NCI-H1048 (cell line): ENCODE measurements at regions not wholly inside any gene's neighbourhood (a gene's known extent, or its start where the extent isn't known, plus 50 kb on each side); places are given as distances from the start of the nearest gene placed in this dataset.
"Not testable (repeated sequence)": the region's sequence is repeated elsewhere in the genome, so short reads cannot be mapped to it uniquely, and the experiment has no call there.

Experiments used
- DNase-seq: peaks from one replicate; lab custom pipeline; 2025; lab: John Stamatoyannopoulos, UW

DNA sequence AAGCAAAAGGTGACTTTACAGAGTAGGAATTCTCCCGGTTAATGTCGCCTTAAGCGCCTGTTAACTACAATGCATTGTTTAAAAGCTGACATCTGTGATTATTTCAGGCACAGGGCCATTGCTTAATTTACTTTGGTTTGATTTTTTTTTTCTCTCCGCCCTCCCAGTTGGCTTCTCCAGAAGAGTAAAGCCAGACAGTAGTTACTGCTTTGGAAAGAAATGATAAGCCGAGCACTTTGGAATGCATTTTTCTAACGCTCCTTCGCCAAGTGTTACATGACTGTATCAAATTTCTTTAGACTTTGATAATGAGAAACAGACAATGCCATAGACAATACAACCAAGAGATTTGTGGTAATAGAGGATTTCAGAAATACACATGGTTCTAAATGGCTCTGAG lies 383.0 kb upstream of the TENM3 start:
- DNase-seq = no peak

DNA sequence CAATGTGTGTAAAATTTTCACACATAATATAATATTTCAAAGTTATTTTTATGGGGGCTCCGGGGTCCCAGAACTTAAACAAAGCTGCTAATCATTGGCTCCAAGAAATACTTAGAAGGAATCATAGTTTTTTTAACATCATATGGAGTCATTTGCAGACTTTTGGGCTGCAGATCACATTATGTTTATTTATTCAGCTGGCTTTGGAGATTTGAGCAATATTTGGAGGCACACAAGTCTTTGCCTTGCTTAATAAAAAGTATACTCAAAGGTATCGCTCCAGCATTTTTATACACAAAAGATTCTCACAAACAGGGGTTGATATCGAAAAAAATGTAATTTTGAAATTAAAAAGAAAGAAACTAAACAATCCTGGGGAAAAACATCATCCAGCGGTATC lies 382.5 kb upstream of the TENM3 start:
- DNase-seq = no peak

DNA sequence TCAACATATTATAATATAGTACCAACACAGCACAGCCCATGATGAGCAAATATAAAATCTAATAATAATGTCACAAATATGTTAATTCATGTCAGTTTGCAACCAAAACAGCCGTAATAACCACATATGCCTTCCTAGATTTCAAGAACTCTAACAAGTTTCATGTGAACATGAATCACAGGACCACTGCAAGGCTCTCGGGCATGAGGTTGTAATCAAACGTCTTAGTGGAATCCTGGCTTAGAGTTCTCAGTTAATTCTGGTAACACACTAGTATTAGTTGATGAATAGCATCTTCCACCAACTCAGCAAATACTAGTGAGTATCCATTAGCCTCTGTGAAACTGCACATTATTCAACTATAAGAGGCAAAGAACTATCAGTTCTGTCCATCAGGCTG lies 379.3 kb upstream of the TENM3 start:
- DNase-seq = no peak

DNA sequence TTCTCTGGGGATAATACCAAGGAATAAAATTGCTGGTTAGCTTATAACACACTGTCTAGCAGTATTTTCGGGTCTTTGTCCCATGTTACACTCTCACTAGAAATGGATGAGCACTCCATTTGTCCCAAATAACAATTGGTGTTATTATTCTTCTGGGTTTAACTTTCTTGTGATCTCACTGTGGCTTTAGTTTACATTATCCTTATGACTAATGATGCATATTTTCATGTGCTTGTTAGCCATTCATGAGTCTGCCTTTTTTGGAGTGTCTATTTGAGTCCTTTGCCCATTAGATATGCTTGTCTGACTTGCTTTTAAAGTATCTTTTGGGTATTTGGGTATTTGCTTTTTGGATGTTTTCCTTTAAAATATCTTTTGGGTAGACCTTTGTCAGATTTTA lies 372.9 kb upstream of the TENM3 start:
- no peak for DNase-seq

DNA sequence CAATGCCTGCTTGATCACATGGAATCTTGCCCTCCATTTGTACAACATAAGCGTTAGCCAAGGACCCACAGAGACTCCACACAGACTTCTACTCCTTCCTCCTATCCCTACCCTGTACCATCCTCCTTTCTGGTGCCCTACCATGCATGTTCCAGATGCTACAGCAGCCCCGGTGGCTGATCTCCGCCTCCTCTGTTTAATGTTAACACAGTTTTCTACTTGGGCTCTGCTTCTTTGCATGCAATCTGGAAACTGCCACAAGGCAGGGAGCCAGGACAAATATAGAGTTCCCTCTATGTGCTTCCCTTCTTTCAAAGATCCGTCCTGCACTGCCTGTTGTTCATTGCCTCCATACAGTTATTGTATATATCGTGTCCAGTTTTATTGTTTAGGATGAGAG lies 368.6 kb upstream of the TENM3 start:
- DNase-seq = no peak

DNA sequence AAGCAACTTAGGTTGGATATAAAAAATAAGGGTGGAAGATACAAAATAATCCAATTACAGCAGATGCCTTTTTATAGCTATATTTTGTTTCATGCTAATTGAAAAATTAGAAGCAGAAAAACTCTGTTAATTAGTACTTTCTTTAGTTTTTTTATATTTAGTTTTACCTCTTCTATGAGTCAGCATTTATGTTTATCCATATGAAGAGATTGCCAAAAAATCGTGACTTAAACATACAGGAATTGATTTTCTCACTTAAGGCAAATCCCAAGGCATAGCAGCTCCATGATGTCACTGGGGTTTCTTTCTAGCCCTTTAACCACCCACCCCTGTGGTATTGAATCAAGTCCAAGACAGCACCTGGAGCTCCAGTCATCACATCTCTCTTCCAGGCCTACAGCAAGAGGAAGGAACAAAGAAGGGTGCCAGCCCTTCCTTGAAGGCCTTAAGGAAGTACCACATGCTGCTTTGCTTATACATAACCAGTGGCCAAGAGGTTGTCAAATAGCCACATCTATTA lies 365.8 kb upstream of the TENM3 start:
- DNase-seq = no peak

DNA sequence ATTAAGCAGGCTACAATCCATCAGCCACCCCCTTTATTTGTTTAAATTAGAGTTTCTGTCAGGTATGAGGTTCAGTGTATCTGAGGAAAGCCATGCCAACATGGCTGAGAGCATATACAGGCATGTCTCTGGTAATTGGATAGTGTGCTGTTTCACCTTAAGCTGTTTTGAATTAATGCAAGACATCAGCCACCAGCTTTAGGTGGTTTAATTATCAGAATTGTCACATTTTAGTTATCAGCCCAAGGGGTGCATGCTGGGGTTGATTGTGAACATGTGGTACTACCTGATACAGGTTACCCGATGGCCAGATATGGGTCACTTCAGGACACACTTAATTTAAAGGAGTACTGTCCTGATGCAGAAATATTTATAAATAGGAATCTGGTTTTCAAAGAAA lies 353.2 kb upstream of the TENM3 start:
- no peak for DNase-seq

DNA sequence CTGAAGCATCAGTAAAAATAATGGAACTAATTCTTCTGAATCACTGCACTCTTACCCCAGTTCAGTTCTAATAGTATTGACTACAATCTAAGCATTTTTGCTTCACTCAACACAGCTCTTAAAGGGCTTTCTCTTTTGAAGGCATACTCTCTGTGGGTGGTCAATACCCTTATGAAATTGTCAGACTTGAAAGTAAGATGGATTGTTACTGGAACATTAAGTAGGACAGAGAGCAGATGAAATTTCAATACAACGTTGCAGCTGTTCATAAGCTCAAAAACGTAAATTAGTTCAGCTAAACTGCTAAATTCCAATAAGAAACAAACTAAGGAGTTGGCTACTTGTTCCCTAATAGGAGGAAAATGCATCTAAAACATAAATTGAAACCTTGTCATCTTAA lies 352.3 kb upstream of the TENM3 start:
- no peak for DNase-seq

DNA sequence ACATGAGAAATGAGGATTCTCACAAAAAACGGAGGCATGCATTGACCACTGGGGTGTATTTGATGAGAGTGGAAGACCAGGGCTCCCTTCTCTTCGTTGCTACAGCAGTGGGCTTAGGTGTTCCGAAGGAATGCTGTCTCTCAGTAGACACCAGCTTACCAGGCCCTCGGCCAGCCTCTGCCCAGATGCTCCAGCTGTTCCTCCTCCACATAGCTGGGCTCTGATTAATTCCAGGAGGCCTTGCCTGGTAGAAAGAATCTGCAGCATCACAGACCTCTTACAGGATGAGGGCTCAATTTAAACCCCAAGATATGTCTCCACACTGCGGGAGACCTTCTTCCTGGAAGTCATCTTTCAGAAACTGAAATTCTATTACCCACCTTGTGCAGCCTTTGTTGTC lies 346.6 kb upstream of the TENM3 start:
- DNase-seq = no peak

DNA sequence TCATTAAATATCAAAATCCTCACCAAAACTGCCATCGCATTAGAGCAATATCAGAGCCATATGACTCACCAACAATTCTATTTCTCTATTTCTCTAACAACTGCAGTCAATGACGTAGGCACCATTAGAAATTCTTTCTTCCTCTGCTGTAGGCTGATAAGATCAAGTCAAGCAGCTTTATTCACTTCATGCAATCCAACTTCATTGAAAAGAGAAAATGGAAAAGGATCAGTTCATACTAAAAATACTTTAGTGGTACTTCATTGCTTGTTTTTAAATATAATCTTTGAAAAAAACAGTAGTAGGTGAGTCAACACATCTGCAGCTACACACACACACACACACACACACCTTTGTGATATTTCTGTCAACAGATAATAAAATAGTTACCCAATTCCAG lies 345.3 kb upstream of the TENM3 start:
- DNase-seq = no peak

DNA sequence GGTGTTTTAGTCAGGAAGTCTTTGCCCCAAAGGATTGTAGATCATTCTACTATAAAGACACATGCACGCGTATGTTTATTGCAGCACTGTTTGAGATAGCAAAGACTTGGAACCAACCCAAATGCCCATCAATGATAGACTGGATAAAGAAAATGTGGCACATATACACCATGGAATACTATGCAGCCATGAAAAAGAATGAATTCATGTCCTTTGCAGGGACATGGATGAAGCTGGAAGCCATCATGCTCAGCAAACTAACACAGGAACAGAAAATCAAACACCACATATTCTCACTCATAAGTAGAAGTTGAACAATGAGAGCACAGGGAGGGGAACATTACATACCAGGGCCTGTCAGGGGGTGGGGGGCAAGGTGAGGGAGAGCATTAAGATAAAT lies 340.8 kb upstream of the TENM3 start:
- DNase-seq = not testable (repeated sequence)

DNA sequence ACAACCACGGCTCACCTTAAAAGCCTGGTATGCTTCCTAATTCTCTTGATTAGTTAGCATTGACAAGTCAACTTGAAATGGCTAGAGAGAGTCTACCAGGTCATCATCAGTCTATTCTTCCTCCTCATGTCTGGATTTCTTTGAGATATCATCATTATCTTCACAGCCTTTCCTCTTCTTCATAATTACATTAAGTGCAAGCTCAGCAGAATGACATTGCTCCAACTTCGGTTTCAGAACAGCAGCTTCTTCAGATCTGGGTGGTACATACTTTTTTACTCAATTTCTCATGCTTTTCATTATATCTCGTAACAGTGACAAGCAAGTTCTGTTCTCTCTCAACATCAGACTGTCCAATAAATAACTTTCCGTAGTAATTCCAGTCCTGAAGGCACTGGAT lies 337.5 kb upstream of the TENM3 start:
- DNase-seq = no peak

DNA sequence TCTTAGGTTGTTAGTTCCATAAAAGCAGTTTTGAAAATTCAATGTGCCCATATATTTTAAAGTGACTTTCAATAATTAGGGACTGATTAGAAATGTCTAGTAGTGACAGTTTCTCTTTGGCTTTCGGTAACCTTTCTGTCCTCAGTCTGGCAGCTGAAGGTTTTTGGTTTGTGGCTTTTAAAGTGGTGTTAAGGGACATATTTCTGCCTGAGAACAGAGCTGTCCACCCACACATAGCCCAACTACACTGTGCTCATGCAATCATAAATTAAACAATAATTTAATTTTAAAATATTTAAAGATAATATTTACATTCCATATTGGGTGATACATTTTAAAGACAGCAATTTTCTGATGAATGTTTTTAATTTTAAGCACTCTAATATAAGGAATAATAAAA lies 335.0 kb upstream of the TENM3 start:
- no peak for DNase-seq

DNA sequence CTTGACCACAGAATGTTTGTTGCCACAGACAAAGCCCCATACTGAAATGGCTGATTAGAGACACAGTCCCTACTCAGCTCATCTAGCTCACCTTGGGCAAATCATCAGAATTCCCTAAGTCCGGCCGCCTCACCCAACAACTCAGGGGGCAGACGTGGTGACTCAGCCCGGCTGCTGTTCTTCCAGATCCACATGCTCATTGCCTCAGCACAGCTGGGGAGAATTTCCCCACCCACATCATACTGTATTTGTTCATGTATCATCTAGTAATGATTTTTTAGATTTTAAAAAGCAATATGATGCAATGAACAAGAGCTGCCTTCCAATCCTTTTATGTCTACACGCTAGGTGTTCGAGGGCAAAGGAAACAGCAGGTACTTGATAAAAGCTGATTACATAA lies 333.8 kb upstream of the TENM3 start:
- DNase-seq = no peak

DNA sequence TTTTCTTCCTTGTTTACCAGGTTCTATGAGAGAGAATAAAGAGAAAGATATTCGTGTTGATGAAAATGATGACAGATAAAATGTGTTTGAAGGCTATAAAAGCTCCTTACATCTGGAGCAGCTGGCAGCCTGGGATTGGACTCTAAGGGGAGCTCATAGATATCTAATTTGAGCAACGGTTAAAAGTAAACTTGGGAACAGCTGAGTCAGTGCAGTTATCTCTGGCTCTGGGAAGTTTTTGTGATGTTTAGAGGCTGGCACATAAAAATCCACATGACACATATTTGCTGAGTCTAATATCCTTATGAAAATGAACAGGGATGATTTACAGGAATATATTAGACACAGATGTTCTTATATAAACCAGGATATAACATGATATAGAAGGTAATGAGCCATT lies 331.8 kb upstream of the TENM3 start:
- no peak for DNase-seq

DNA sequence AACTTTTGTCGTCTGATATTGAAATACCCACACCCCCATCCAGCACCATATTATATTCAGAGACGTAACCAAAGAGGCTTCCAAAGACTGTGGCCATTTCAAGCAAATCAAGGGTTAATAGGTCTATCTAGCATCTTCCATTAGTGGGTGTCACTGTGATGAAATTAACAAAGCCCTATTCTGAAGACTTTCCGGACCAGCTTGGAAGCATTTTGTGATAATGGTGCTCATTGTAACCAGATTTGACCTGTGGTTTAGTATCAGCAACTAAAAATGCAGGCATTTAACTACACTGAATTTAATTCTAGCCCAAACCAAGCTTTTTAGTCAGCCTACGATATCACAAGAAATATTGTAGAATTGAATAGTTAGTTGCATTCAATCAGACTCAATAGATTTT lies 309.7 kb upstream of the TENM3 start:
- DNase-seq = no peak

DNA sequence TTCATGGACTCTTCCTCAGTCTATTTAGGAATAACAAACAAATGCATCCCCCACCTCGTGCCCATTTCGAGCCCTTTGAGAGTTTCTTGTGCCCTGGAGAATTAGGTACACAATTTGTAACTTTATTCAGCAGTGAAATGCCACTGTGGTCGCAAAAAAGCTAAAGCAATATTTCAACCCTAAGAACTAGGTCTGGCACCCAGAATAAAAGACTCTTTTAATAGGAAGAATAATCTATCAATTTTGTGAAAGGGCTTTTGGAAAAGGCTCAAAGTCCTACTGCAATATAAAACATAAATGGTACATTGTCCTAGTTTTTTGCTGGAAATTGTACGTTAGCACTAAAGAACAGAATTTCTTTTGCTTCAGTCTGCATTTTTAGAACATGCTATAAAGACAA lies 304.6 kb upstream of the TENM3 start:
- no peak for DNase-seq

DNA sequence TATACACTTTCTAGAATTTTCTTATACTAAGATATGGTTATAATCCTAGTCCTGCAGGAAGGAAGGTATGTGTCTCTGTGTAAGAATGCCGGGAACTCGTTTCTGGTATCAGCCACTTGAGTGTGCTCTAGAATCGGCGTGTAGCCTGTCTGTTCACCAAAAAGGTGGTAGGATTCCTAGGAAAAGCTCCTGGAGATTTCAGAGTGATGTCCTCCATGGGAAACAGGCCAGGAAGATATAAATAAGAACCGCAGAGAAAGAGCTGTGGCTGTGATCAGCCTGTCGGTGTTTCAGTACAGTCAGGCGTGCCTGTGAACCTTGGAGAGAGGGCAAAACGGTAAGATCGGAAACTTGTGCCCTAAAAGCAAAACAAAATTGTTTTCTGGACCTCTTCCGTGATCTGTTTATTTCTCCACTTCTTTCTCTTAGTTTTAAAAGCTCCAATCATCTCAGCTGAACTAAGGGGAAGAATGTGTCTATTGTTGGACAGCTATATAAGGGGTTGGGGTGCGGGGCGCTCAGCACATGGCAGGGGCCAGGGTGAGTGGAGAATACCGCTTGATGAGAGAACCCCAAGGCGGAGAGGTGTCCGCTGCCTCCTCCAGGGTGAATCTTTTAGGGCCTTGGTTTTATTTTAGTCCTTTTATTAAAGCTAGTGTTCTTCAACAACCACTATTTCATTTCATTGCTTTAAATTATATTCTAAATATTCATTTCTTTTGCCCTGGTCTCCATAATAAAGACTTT lies 303.8 kb upstream of the TENM3 start:
- DNase-seq = no peak

DNA sequence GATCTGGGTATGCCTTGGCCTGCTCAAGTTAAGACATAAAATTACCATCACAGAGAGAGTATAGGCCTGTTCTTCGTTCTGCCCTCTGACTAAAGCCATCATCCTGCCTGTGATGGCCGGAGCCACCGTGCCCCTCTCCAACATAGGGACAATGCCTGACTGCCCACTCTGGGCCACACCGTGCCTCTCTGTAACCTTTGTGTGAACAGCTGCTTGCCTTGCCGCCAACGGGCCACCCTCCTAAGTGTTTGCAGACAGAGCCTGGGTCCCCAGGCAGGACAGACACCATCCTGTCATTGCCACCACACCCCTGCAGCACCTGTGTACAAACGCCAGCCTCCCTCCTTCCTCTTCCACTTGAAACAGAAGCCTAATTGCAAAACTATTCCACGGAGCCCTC lies 298.7 kb upstream of the TENM3 start:
- no peak for DNase-seq

DNA sequence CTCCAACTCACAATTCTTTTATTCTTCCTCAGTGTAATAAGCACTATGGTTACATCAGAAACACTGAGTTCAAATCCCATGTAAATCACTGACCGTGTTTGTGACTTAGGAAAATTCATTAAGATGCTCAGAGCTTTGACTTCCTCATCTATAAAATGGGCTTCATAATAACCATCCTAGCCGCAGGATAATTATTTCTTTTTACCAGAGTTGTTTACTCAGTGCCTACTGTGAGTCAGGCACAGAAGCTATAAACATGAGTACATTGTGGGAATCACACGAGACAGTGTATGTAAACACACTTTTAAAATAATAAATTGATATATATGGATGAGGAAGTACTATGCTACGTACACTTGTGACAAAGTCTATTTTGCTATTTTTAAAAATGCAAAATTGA lies 296.3 kb upstream of the TENM3 start:
- DNase-seq = no peak

DNA sequence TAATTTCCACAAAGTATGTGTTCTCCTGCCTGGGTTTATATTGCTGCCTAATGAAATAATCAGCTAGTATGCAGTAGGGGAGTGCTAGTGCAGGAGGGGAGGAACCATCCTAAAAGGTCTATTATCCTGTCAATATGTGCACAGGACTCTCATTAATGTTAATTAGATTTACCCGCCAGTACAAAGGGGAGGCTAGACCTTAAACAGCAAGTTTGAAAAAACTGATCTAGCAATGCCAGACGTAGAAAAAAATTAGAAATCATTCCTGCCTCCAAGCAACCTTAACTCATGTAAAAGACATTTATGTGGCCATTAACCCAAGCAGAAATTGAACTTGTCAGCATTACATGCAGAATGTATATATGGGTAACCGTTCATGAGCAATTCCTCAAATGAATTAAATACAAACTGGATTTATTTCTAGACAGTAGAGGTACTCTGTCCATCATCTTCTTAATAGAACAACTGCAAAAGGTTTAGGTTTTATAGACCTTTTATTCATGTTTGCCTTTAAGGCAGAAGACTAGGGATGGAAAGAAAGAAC lies 294.3 kb upstream of the TENM3 start:
- DNase-seq = no peak

DNA sequence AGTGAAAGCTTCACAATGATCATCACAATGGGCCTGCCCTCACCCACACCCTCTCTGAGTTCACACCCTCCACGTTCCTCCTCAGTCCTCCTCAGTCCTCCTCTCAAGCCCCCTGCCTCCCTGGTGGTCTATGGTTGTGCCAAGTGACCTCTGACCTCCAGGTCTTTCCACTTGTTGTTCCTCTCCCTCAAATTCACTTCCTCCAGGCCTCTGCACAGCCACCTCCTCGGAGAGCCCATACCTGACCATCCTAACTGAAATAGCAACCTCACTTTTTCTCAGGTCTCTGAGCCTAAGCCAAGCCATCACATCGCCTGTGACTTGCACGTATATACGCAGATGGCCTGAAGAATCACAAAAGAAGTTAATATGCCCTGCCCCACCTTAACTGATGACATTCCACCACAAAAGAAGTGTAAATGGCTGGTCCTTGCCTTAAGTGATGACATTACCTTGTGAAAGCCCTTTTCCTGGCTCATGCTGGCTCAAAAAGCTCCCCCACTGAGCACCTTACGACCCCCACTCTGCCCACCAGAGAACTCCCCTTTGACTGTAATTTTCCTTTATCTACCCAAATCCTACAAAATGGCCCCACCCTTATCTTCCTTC lies 293.4 kb upstream of the TENM3 start:
- no peak for DNase-seq

DNA sequence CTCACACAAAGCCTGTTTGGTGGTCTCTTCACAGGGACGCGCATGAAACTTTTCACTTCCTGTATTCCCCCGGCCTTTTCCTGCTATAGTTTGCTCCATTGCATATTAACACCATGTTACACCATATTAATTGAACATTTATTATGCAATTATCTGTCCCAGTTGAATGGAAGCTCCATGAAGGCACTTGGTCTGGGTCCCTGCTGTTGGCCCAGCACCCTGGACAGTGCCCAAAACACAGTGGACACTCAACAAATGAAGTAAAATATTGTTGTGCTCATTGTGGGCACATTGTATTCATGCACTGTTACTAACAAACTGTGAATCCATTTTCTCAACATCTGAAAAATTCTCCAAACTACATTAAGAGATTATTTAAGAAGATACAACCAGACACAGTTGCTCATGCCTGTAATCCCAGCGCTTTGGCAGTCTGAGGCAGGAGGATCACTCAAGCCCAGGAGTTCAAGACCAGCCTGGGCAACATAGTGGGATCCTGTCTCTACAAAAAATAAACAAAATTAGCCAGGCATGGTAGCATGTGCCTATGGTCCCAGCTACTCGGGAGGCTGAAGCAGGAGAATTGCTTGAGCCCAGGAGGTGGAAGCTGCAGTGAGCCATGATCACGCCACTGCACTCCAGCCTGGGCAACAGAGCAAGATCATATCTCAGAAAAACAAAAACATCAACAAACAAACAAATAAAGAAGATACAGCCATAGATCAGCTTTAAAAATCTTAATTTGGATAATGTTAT lies 292.7 kb upstream of the TENM3 start:
- DNase-seq = no peak
